ENCODE measurements at regions not wholly inside any gene's neighbourhood (a gene's known extent, or its start where the extent isn't known, plus 50 kb on each side); places are given as distances from the start of the nearest gene placed in this dataset.

DNA sequence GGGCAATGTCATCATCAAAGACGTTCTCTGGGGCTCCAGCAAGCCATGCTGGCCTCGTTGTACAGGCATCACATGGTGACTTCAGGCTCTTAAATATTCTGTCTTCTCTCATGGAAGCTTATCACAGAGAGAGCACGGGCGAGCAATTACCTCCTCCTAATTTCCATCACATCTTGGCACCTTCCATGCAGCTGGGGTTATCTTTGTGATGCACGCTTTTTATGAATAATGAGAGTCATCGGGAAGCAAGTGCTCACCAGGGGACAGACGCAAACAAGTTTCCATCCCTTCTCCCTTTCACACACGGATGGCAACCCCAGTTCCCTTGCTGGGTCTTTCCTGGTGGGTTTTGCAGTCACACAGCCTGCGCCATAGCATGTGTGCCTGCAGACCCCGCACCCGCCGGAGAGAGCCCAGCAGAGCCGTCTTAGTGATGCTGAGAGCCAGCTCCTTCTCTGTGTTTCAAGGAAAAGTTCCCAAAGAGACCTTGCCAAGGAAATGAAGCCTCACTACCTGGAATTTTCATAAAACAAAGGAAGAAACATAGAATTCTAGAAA lies 116.3 kb upstream of the AFDN start:
- TF ChIP-seq CTCF (IDR thresholded peaks at IDR 0.05) (no peak), POLR2AphosphoS5 (IDR thresholded peaks at IDR 0.05) (no peak), POLR2A (IDR thresholded peaks at IDR 0.05) (no peak), EP300 (IDR thresholded peaks at IDR 0.05) (no peak)
